Uterus (tissue), 2 donors: ENCODE measurements at regions not wholly inside any gene's neighbourhood (a gene's known extent, or its start where the extent isn't known, plus 50 kb on each side); places are given as distances from the start of the nearest gene placed in this dataset.

ENCODE experiments used
- CTCF ChIP-seq, 4 experiments: fragments of 200-600 bp in 2 of 4; fragments of 450-650 bp in 2 of 4; sonication (generic) in 2 of 4; IDR thresholded peaks; one replicate each; pipeline ENCODE4 v1.5.1; 2016 to 2019; ENCODE audit warnings: antibody characterized with exemption in 4 of 4, mild to moderate bottlenecking in 2 of 4, moderate library complexity in 1 of 4
- POLR2A ChIP-seq, 2 donors: fragments of 450-650 bp; IDR thresholded peaks; one replicate each; pipeline ENCODE4 v1.6.1; 2016; ENCODE audit warnings: antibody characterized with exemption in 2 of 2, mild to moderate bottlenecking in 1 of 2, moderate library complexity in 1 of 2

DNA sequence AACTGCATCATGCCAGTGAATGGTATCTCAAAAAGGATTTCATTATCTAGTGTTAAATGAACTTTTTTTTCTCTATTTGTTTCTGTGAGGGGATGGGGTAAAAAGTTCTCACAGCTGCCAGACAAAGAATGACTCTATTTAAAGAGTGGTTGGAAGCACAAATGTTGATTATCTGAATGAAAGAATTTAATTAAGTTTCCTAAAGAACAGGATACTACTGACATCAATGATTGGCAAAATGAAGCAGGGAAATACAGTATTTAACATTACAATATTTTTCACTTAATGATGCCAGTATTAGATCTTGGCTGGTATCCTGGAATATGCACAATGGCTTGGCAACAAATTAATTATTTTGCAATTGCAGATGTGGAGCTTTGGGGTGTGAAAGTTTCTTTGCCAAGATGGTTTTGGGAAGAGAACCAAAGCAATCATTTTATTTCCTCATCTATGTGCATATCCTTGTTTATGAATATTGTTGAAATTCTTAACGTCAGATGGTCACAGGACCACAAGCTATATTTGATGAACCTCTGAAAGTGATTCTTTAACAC, 336.8 kb downstream of the ARL4A start:
- TF ChIP-seq CTCF (IDR thresholded peaks at IDR 0.05) (no peak), POLR2A (IDR thresholded peaks at IDR 0.05) (no peak)
